IMR-90 (cell line): ENCODE measurements at regions not wholly inside any gene's neighbourhood (a gene's known extent, or its start where the extent isn't known, plus 50 kb on each side); places are given as distances from the start of the nearest gene placed in this dataset.

Experiments used
- ATAC-seq: fragments of 200-7000 bp; cut with Tn5 transposase; 2 replicates; pipeline ENCODE4 v1.9.1; 2020; ENCODE audit warnings: low read depth, mild to moderate bottlenecking, moderate library complexity
- BruUV-seq: library from RNA; stranded (reverse); fragments of 400-500 nt; replicated peaks from 2 replicates; lab custom pipeline; 2021; lab: Mats Ljungman, UMichigan
- CTCF ChIA-PET: fragments of 300-600 bp; formaldehyde crosslinking; extraction: SDS; loops from one replicate; lab custom pipeline; 2021; ENCODE audit warnings: antibody characterized with exemption; lab: Yijun Ruan, JAX
- POLR2A ChIA-PET: fragments of 300-600 bp; sonication (Branson Sonifier 250); formaldehyde crosslinking; loops from one replicate; lab custom pipeline; 2022; ENCODE audit warnings: antibody characterized with exemption; ENCODE audit not compliant: unreplicated experiment; lab: Charles Lee
- DNase-seq: peaks from one replicate; pipeline ENCODE4 v3.0.0; 2013
- H2AFZ ChIP-seq: replicated peaks from 2 replicates; pipeline ENCODE3; 2013; ENCODE audit warnings: low read length, mild to moderate bottlenecking; ENCODE audit not compliant: poor library complexity
- H2AK5ac ChIP-seq: 2 replicates; pipeline ENCODE4 v1.6.1; 2013; ENCODE audit warnings: low read depth, low read length, inconsistent platforms
- H2AK9ac ChIP-seq: replicated peaks from 2 replicates; pipeline ENCODE3; 2013; ENCODE audit warnings: mild to moderate bottlenecking, low read depth, low read length, moderate library complexity; ENCODE audit not compliant: poor library complexity
- H2BK120ac ChIP-seq: 2 replicates; pipeline ENCODE4 v1.6.1; 2013; ENCODE audit warnings: low read depth, low read length, inconsistent platforms
- H2BK15ac ChIP-seq: 3 replicates; pipeline ENCODE4 v1.6.1; 2013; ENCODE audit warnings: low read depth, low read length, inconsistent platforms
- H2BK20ac ChIP-seq: 2 replicates; pipeline ENCODE4 v1.6.1; 2013; ENCODE audit warnings: low read depth, mild to moderate bottlenecking, inconsistent platforms, low read length, moderate library complexity
- H2BK5ac ChIP-seq: 2 replicates; pipeline ENCODE4 v1.6.1; 2013; ENCODE audit warnings: mild to moderate bottlenecking, low read depth, low read length, inconsistent platforms; ENCODE audit not compliant: poor library complexity, severe bottlenecking
- H3K14ac ChIP-seq: replicated peaks from 2 replicates; pipeline ENCODE4 v1.6.1; 2013; ENCODE audit warnings: low read depth, low read length, inconsistent platforms
- H3K18ac ChIP-seq: 2 replicates; pipeline ENCODE4 v1.6.1; 2013; ENCODE audit warnings: low read depth, low read length, control low read depth
- H3K23ac ChIP-seq: 2 replicates; pipeline ENCODE4 v1.6.1; 2013; ENCODE audit warnings: low read depth, low read length, inconsistent platforms
- H3K27ac ChIP-seq: 2 replicates; pipeline ENCODE4 v1.5.1; 2013; ENCODE audit warnings: mild to moderate bottlenecking, control low read depth, low read length; ENCODE audit not compliant: insufficient read depth
- H3K27me3 ChIP-seq: 2 replicates; pipeline ENCODE4 v1.6.1; 2013; ENCODE audit warnings: low read length; ENCODE audit not compliant: control insufficient read depth, insufficient read depth
- H3K36me3 ChIP-seq: 2 replicates; pipeline ENCODE4 v1.6.1; 2013; ENCODE audit warnings: low read length, mixed read lengths; ENCODE audit not compliant: control insufficient read depth, insufficient read depth
- H3K4ac ChIP-seq: 2 replicates; pipeline ENCODE4 v1.6.1; 2013; ENCODE audit warnings: low read depth, low read length, inconsistent platforms
- H3K4me1 ChIP-seq: 2 replicates; pipeline ENCODE4 v1.6.1; 2013; ENCODE audit warnings: low read length, mixed read lengths; ENCODE audit not compliant: control insufficient read depth, insufficient read depth
- H3K4me2 ChIP-seq: 2 replicates; pipeline ENCODE4 v1.6.1; 2013; ENCODE audit warnings: low read depth, mild to moderate bottlenecking, control low read depth, low read length, moderate library complexity
- H3K4me3 ChIP-seq: 2 replicates; pipeline ENCODE4 v1.5.1; 2013; ENCODE audit warnings: low read depth, mild to moderate bottlenecking, control low read depth, low read length, moderate library complexity; ENCODE audit not compliant: insufficient read depth
- H3K56ac ChIP-seq: 2 replicates; pipeline ENCODE4 v1.6.1; 2013; ENCODE audit warnings: low read length, inconsistent platforms; ENCODE audit not compliant: insufficient read depth; ENCODE audit errors: extremely low read depth
- H3K79me1 ChIP-seq, 2 experiments: 2 replicates each; pipeline ENCODE4 v1.6.1; 2013; ENCODE audit warnings: low read length in 2 of 2, inconsistent platforms in 1 of 2, low read depth in 1 of 2
- H3K9ac ChIP-seq: 2 replicates; pipeline ENCODE4 v1.6.1; 2013; ENCODE audit warnings: low read depth, low read length, control low read depth
- H3K9me1 ChIP-seq: 2 replicates; pipeline ENCODE4 v1.6.1; 2013; ENCODE audit warnings: low read length, inconsistent platforms; ENCODE audit not compliant: insufficient read depth
- H3K9me3 ChIP-seq: 2 replicates; pipeline ENCODE4 v1.6.1; 2013; ENCODE audit warnings: low read length; ENCODE audit not compliant: control insufficient read depth, insufficient read depth
- H4K20me1 ChIP-seq: 2 replicates; pipeline ENCODE4 v1.6.1; 2013; ENCODE audit warnings: low read length, inconsistent platforms; ENCODE audit not compliant: insufficient read depth
- H4K5ac ChIP-seq: 2 replicates; pipeline ENCODE4 v1.6.1; 2013; ENCODE audit warnings: mild to moderate bottlenecking, low read depth, low read length, control low read depth
- H4K8ac ChIP-seq, 2 experiments: 2 replicates each; pipeline ENCODE4 v1.6.1; 2013; ENCODE audit warnings: low read depth in 2 of 2, low read length in 2 of 2, control low read depth in 1 of 2, inconsistent platforms in 1 of 2
- H4K91ac ChIP-seq: 2 replicates; pipeline ENCODE4 v1.6.1; 2013; ENCODE audit warnings: low read depth, low read length, inconsistent platforms; ENCODE audit not compliant: insufficient read depth
- CEBPB ChIP-seq: IDR thresholded peaks from 2 replicates; pipeline ENCODE4 v1.6.1; 2012; ENCODE audit warnings: low read depth, low read length, improper control_type of control experiment
- ELK1 ChIP-seq: fragments of 150-350 bp; IDR thresholded peaks from 2 replicates; pipeline ENCODE4 v1.6.1; 2016; ENCODE audit warnings: low read depth, mild to moderate bottlenecking, low read length, moderate library complexity, borderline replicate concordance
- NFE2L2 ChIP-seq: fragments of 150-350 bp; IDR thresholded peaks from 2 replicates; pipeline ENCODE4 v1.6.1; 2016; ENCODE audit warnings: low read depth, mild to moderate bottlenecking, low read length
- USF2 ChIP-seq: fragments of 150-350 bp; IDR thresholded peaks from 2 replicates; pipeline ENCODE4 v1.6.1; 2017; ENCODE audit warnings: mild to moderate bottlenecking, antibody characterized with exemption, low read length, low read depth
- dilution Hi-C: fragments of 300-500 bp; cut with HindIII; formaldehyde crosslinking; loops from one replicate; pipeline ENCODE4 v1.14.3; 2018; ENCODE audit warnings: low sequenced_read_pairs; ENCODE audit not compliant: unreplicated experiment
- in situ Hi-C: fragments of 300-500 bp; cut with MboI; formaldehyde crosslinking; loops from 3 replicates; pipeline ENCODE4 v1.14.3; 2019; ENCODE audit warnings: low sequenced_read_pairs, inconsistent platforms, mixed read lengths
- intact Hi-C: fragments of 100-400 bp; cut with micrococcal nuclease; formaldehyde crosslinking; loops from 2 replicates; pipeline ENCODE4 v1.10.0; 2022

GRCh38 chr2:67625178-67625577 is 228.0 kb downstream of the ETAA1 start:
- Histone ChIP-seq H3K4me1 (peaks cover 8% of the 10 kb centered on the region; the same call in 1 of the 2 replicates), H3K27ac (no peak overlapping the region), H3K4me2 (peak overlapping the region; percentile 16; the same call in 1 of the 2 replicates), H3K27me3 (no peaks in the 10 kb centered on the region), H2BK20ac (peak overlapping the region; percentile 61; the same call in 1 of the 2 replicates), H2BK120ac (peak overlapping the region; percentile 75), H2AK5ac (0 out of 2 replicates have a peak overlapping the region, but pooled peaks have one; percentile 44), H4K5ac (no peak overlapping the region), H3K14ac (peak overlapping the region; percentile 64), H2BK5ac (peak overlapping the region; percentile 72), H3K56ac (no peak overlapping the region), H3K79me1 (no peaks in the 10 kb centered on the region), H3K23ac (0 out of 2 replicates have a peak overlapping the region, but pooled peaks have one; percentile 73), H3K4me3 (no peak overlapping the region), H2BK15ac (peak overlapping the region; percentile 76; the same call in 1 of the 3 replicates), H4K8ac (no peak overlapping the region), H3K4ac (peak overlapping the region; percentile 52), H4K20me1 (no peaks in the 10 kb centered on the region), H4K91ac (0 out of 2 replicates have a peak overlapping the region, but pooled peaks have one; percentile 46), H3K18ac (peak overlapping the region; percentile 57; the same call in 1 of the 2 replicates), H3K36me3 (no peaks in the 10 kb centered on the region), H3K9me3 (no peaks in the 10 kb centered on the region), H3K9me1 (0 out of 2 replicates have a peak, but pooled peaks cover 2% of the 10 kb centered on the region), H2AK9ac (no peak overlapping the region), H3K9ac (no peak overlapping the region), H2AFZ (no peak overlapping the region)
- CTCF ChIA-PET, result no interaction called here
- TF ChIP-seq CEBPB (peak; percentile 62), ELK1 (no peak), USF2 (no peak), NFE2L2 (no peak)
- POLR2A ChIA-PET, result no interaction called here
- in situ Hi-C loops (loop anchor here (25.0 kb wide), 2 partner anchors 388 to 1038 kb away; no protein-coding TSS in a partner anchor), intact Hi-C loops (no loop called here), dilution Hi-C loops (no loop called here)
- BruUV-seq, result no TSS peak
- ATAC-seq (peak; percentile 32; the same call in 1 of the 2 replicates), DNase-seq (peak; percentile 44)
